ENCODE measurements at regions not wholly inside any gene's neighbourhood (a gene's known extent, or its start where the extent isn't known, plus 50 kb on each side); places are given as distances from the start of the nearest gene placed in this dataset.

- no peak for ATAC-seq
These were observed 122.2 kb upstream of the EFNA5 start for GRCh38 chr5:107792940-107793339.

GRCh38 chr5:107790671-107791070 is 119.9 kb upstream of the EFNA5 start:
- ATAC-seq: no peak
- WGBS, 2 donors (ENCODE audit: low coverage in 1 of 2): 69 to 94% methylated on average over 3 to 4 of the region's 4 CpGs
- Histone ChIP-seq H3K9me3 (peaks cover 0 to 5% (median 0%) of the 10 kb centered on the region in 3 donors), H3K4me3 (no peak overlapping the region), H3K27ac (no peak overlapping the region), H3K36me3 (no peaks in the 10 kb centered on the region), H3K27me3 (no peaks in the 10 kb centered on the region), H3K4me1 (no peaks in the 10 kb centered on the region)
- TF ChIP-seq POLR2AphosphoS5 (IDR thresholded peaks at IDR 0.05) (no peak), POLR2A (IDR thresholded peaks at IDR 0.05) (no peak), EP300 (IDR thresholded peaks at IDR 0.05) (no peak), CTCF (IDR thresholded peaks at IDR 0.05) (no peak)

More at GRCh38 chr5:107792940-107793339, 122.2 kb upstream of the EFNA5 start:
- TF ChIP-seq POLR2A (IDR thresholded peaks at IDR 0.05) (no peak), CTCF (IDR thresholded peaks at IDR 0.05) (no peak), POLR2AphosphoS5 (IDR thresholded peaks at IDR 0.05) (no peak), EP300 (IDR thresholded peaks at IDR 0.05) (no peak)
- Histone ChIP-seq H3K27ac (no peak overlapping the region), H3K4me3 (no peak overlapping the region), H3K4me1 (no peaks in the 10 kb centered on the region), H3K27me3 (no peaks in the 10 kb centered on the region), H3K9me3 (no peaks in the 10 kb centered on the region), H3K36me3 (no peaks in the 10 kb centered on the region)

GRCh38 chr5:107786424-107786823 is 115.7 kb upstream of the EFNA5 start:
- H3K27ac ChIP-seq: no peak overlapping the region
- H3K9me3 ChIP-seq: peaks cover 0 to 8% (median 0%) of the 10 kb centered on the region in 3 donors
- no peak for ATAC-seq
- no peaks in the 10 kb centered on the region for H3K4me1 ChIP-seq
- H3K4me3 ChIP-seq: no peak overlapping the region
- H3K27me3 ChIP-seq: no peaks in the 10 kb centered on the region
- H3K36me3 ChIP-seq: no peaks in the 10 kb centered on the region
- no peak for TF ChIP-seq POLR2AphosphoS5 (IDR thresholded peaks at IDR 0.05)
- TF ChIP-seq EP300 (IDR thresholded peaks at IDR 0.05): no peak
- no peak for TF ChIP-seq POLR2A (IDR thresholded peaks at IDR 0.05)
- 100% methylated on average over 1 of the region's 1 CpG; no CpG with 5 or more reads in 1 of the 2 donors for WGBS, 2 donors (ENCODE audit: low coverage in 1 of 2)

- TF ChIP-seq POLR2AphosphoS5 (IDR thresholded peaks at IDR 0.05) (no peak), EP300 (IDR thresholded peaks at IDR 0.05) (no peak)
- 43 to 58% methylated on average over 2 of the region's 2 CpGs for WGBS, 2 donors (ENCODE audit: low coverage in 1 of 2)
- H3K4me3 ChIP-seq: no peak overlapping the region
- no peaks in the 10 kb centered on the region for H3K36me3 ChIP-seq
- no peak overlapping the region for H3K27ac ChIP-seq
- ATAC-seq: no peak
- no peaks in the 10 kb centered on the region for H3K4me1 ChIP-seq
- H3K9me3 ChIP-seq: peaks cover 0 to 17% (median 0%) of the 10 kb centered on the region in 3 donors
- no peaks in the 10 kb centered on the region for H3K27me3 ChIP-seq
These were observed 112.8 kb upstream of the EFNA5 start for GRCh38 chr5:107783551-107783950.

GRCh38 chr5:107782561-107783169 is 111.9 kb upstream of the EFNA5 start:
- TF ChIP-seq POLR2AphosphoS5 (IDR thresholded peaks at IDR 0.05) (no peak), EP300 (IDR thresholded peaks at IDR 0.05) (no peak), CTCF (IDR thresholded peaks at IDR 0.05) (no peak), POLR2A (IDR thresholded peaks at IDR 0.05) (no peak)
- no peaks in the 10 kb centered on the region for H3K36me3 ChIP-seq
- H3K4me3 ChIP-seq: no peak overlapping the region
- 41 to 67% methylated on average over 3 to 4 of the region's 4 CpGs for WGBS, 2 donors (ENCODE audit: low coverage in 1 of 2)
- H3K27me3 ChIP-seq: no peaks in the 10 kb centered on the region
- H3K9me3 ChIP-seq: peaks cover 0 to 17% (median 0%) of the 10 kb centered on the region in 3 donors
- no peaks in the 10 kb centered on the region for H3K4me1 ChIP-seq
- H3K27ac ChIP-seq: no peak overlapping the region
- no peak for ATAC-seq

GRCh38 chr5:107781451-107781850 is 110.7 kb upstream of the EFNA5 start:
- Histone ChIP-seq H3K27me3 (no peaks in the 10 kb centered on the region), H3K36me3 (no peaks in the 10 kb centered on the region), H3K27ac (no peak overlapping the region), H3K4me1 (no peaks in the 10 kb centered on the region), H3K9me3 (peaks cover 0 to 17% (median 0%) of the 10 kb centered on the region in 3 donors), H3K4me3 (no peak overlapping the region)
- no peak for ATAC-seq
- 0 to 11% methylated on average over 1 of the region's 1 CpG for WGBS, 2 donors (ENCODE audit: low coverage in 1 of 2)
- TF ChIP-seq CTCF (IDR thresholded peaks at IDR 0.05) (no peak), EP300 (IDR thresholded peaks at IDR 0.05) (no peak)
